ENCODE measurements at regions not wholly inside any gene's neighbourhood (a gene's known extent, or its start where the extent isn't known, plus 50 kb on each side); places are given as distances from the start of the nearest gene placed in this dataset.

DNA sequence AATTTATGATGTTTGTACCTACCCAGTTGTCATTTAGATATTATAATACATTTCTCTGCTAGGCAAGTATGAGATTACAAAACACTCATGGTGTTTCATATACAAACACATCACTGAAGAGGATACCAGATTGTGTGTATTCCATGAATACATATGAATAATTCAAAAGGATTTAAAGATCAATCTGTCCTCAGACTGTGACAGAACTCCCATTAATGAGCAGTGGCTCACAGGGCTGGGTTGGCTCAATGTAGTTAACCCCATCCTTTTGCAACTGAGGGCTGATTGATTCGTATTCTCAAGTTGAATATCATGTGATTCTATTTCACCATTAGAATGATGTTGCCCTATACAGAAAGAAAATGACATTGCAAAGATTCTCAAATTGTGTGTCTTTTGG lies 79.6 kb upstream of the SPANXN2 start:
- DNase-seq (ENCODE audit: low read depth in 2 of 2) = no peak

DNA sequence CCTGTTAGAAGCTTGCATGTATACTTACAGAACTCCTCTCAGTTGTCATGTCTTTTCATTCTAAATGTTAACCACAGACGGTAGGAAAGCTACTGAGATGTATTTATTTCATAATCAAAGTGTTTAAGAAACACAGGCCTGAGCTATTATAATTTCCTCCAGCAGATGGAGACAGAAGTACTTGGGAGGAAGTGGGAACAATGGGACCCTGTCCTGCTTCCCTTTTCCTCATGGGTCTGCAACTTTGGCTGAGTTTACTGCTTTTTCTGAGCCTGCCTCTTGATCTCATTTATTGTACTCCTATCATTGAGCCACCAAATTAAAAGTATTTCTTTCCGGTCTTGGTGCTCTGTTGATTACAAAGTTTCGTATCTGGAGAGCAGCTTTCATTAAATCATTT lies 67.7 kb upstream of the SPANXN2 start:
- DNase-seq (ENCODE audit: low read depth in 2 of 2) = peak in 1 of 2 donors; percentile 1

DNA sequence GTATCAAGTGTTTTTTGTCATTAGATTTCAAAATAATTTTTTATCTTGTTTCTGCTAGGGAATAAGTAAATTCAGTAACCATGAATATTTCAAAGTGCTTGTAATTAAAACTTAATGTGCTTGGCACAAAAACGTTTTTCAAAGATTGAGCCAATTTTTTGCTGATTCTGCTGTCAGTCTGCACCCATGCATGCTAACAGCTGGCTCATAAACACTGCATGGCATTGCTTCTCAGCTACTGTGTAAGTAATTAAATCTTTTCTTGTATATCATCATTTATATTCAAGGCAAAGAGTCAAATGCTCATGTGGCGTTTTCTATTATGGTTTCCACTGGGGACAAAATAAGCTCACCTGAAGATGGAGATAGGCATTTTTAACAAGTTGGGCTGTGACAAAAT lies 66.8 kb upstream of the SPANXN2 start:
- no peak for DNase-seq (ENCODE audit: low read depth in 2 of 2)

DNA sequence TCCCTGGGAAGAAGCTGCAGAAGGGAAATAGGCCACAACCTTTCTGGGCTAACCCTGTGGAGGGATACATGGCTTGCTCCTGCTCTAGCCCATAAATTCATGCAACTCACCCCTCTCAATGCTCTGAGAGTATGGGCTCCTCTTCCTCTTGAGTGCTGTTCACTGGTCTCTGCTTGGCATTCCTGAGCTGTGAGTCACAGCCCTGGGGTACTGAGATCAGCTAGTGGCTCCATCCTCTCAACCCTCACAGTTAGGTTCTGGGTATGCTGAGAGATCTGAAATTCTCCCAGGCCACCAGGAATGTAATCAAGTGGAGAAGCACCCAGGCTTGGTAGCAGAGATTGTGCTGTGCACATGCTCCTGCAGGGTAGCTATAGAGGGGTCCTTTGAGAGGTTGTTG lies 60.6 kb upstream of the SPANXN2 start:
- DNase-seq (ENCODE audit: low read depth in 2 of 2) = no peak
